CMK (cell line): ENCODE measurements at regions not wholly inside any gene's neighbourhood (a gene's known extent, or its start where the extent isn't known, plus 50 kb on each side); places are given as distances from the start of the nearest gene placed in this dataset.

Experiments used
- DNase-seq: peaks from one replicate; pipeline ENCODE4 v3.0.0-alpha.2; 2010; ENCODE audit warnings: low read depth

DNA sequence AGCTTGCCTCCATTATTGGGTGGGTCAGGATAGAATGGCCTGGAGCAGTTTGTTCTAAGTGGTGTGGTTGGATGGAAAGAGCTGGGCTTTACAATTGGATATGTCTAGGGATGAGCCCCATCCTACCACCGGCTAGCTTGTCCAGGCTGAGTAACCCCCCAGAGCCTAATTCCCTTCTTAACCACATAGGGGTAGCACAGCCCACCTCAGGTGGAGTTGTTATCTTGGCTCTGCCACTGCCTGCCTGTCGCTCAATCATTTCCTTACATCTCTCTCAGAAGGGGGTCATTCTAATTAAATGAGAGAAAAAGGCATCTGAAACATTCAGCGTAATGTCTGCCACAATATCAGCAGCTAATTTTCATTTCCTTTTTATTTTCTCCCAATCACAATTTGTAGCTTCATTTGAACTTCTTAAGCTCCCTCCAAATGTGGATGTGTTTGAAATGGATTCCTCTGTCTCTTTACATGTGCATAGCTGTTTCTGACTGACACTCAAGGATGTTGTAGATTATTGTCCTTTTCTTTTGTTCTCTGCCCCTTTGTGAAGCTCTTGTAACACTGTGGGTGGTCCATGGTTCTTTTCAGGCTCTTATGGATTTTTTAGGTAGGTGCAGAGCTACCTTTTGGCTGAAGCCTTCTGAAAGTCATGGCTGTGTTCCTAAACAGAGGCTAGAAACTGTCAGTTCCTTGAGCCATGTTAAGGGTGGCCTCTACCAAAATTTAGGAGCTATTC is 383.1 kb upstream of the KLF4 start:
- no peak for DNase-seq

DNA sequence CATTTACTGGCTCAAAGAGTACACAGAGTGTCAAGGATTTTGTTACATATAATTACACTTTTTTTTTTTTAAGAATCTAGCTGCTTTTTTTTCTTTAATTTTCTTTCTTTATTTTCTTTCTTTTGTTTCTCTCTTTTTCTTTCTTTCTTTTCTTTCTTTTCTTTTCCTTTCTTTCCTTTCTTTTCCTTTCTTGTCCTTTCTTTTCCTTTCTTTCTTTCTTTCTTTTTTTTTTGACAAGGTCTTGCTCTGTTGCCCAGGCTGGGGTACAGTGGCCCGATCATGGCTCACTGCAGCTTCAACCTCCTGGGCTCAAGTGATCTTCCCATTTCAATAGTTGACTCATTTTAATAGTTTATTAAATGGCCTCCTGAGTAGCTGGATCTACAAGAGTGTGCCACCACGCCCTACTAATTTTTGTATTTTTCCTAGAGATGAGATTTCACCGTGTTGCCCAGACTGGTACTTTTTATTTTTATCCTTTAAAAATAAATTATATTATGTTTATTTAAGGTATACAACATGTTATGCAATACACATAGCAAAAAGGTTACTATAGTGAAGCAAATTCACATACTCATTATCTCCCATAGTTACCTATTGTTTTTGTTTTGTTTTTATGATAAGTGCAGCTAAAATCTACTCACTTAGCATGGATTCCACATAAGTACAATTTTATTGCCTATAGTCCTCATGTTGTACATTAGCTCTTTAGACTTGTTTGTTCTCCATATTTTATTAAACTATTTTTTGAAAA is 381.5 kb upstream of the KLF4 start:
- no peak for DNase-seq

- DNase-seq = no peak
Measured at GRCh38 chr9:107870221-107870620, 380.7 kb upstream of the KLF4 start.

DNA sequence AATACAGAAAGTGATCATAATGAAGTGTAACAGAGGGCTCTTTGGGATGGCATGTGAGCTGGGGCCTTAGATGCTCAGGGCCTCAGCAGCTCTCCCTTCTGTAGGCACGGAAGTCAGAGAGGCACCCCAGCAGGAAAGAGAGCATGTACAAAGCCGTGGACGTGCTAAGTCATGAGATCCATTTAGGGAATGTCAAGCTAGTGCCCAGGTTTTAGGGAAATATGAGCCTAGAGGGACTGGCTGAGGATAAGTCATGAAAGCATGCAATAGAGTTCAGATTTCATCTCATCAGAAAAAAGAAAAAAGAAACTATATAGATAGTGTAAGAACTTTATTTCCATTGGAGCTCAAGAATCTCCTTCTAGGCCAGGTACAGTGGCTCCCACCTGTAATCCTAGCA is 379.5 kb upstream of the KLF4 start:
- no peak for DNase-seq

- no peak for DNase-seq
Measured at GRCh38 chr9:107868186-107868585, 378.6 kb upstream of the KLF4 start.

- DNase-seq = no peak
Measured at GRCh38 chr9:107867738-107868137, 378.2 kb upstream of the KLF4 start.

DNA sequence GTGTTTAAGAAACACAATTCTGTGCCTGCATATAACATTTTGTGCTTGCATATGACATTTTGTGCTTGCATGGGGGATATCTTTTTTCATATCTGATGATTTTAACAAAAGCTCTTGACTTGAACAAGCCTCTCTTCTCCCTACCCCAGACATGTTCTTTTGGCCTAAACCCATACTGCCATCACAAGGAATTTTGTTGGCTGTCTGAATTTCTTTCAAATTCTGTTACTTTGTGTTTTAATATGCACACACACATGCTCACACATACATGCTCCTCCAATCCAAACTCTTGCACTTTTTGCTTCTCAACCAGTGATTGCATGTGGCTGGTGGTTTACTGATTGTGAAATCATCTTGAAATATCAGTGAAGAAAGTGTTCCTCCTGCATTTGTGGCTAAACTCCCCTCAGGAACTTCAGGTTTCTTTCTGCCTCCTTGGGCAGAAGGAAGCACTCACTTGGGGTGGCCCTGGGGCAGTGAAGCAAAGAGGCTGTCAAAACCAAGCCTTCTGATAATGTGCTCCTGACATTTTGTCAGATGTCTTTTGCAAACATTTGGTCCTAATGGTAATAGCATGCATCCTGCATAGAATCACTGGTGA is 377.2 kb upstream of the KLF4 start:
- DNase-seq = no peak

DNA sequence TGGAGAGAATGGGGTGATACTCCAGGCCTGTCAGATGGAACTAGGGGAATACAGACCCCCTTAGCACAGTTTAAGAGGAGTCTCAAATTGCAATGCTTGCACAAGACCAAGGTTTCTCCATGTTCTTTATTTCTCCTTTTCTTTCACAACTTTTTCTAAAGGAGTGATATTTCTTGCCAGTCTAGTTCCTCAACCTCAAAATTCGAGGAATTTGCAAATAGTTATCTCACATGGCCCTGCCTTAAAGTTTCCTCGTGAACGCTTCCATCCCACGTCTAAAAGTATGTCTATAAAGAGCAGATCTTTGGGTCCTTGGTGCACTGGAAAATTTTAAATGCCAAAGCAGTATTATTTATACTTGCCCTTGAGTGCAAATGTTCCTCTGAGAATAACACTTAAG is 373.8 kb upstream of the KLF4 start:
- no peak for DNase-seq

DNA sequence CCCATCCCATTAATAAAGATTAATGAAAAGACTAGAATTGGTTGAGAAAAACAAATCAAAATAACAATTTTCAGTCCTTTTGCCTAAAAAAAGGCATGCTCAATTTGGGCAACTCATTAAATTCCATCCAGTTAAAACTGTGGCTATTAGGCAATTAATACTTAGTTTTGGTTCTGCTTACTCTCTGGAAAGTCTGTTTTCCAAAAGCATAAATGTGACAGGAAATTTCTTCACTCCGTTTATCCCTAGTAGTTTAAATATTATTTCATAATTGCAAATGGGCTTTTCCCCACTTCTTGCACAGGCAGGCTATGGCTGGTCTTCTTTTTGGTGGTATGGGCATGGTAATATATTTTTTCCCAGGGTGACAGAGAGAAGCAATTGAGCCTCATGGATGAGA is 373.3 kb upstream of the KLF4 start:
- no peak for DNase-seq

DNA sequence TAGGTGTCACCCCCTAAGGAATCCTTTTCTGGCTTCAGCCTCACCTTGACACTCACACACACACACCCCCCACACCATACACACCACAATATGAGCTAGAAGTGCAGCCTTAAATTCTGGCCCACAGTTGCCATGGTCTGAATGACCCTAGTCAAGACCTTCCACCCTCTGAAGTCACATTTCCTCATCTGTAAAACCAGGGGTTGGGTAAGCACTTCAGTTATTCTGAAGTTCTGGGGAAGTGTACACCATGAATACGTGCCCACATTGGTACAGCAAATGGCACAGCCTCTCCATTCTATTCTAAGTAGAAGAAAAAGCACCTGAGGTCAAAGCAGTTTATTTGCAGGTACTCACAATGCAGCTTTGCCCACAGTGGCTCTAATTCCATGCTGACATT is 372.8 kb upstream of the KLF4 start:
- no peak for DNase-seq

DNA sequence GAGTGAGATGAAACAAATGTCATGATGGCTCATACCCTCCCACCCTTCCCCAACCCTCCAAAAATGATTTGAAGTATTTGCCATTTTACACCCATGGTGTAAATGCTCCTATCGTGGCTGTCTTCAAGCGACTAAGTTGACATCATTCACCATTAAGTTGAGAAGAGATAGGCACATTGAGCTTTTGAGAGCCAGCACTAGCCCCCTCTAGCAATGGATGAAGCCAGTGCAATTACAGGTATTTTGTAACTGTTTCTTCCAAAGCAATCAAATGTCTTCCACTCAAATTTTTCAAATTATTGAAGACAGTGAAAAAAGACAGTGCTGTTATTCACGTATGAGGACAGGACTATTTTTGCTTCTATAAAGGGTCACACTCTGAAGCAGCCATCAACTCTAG is 371.5 kb upstream of the KLF4 start:
- no peak for DNase-seq

- no peak for DNase-seq
Measured at GRCh38 chr9:107858260-107858659, 368.7 kb upstream of the KLF4 start.

- DNase-seq = no peak
Measured at GRCh38 chr9:107856633-107857032, 367.1 kb upstream of the KLF4 start.

- no peak for DNase-seq
Measured at GRCh38 chr9:107855164-107855563, 365.6 kb upstream of the KLF4 start.

- no peak for DNase-seq
Measured at GRCh38 chr9:107853461-107853860, 363.9 kb upstream of the KLF4 start.

- DNase-seq = no peak
Measured at GRCh38 chr9:107852891-107853290, 363.3 kb upstream of the KLF4 start.

GRCh38 chr9:107850653-107851052 is 361.1 kb upstream of the KLF4 start:
- no peak for DNase-seq

DNA sequence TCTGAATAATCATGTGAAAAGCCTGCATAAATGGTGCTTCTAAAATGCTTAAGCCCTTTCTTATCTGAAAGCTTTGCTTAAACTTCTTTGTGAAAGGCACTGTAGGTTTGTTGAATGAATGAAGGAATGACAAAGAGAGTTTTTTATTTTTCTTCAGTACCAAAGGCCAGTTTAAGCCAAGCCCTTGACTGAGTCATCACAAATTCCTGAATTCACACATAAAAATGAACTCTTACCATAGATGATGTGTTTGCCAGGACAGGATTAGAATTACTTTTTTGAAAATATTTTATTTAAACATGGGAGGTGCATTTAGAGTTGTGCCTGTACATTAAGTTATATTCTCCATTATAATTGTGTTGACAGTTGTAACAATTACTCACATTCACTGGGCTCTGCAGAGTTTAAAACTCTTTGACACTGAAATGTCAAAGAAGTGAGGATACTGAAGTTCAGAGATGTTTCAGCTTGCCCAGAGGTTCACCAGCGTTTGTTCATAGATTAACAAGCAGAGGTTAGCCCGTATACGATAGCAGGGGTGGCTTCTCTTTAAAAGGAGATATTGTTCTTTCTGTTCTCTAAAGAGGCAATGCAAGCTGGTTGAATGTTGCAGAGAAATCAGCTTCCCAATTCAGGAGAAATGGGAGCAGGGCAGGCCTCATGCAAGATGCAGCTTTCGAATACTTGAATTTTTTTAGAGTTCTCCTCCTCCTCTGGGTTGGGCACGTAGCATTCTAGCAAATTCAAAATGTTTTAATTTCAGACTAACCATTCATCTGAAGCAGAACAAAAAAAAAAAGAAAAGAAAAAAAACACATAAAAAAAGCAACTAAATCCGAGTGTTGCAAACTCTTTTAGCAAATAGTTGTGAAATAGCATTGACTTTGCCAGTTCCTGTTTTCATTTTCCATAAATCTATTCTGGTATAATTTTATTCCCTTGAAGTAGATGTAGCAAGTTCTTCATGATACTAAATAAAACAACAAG is 358.7 kb upstream of the KLF4 start:
- no peak for DNase-seq

- no peak for DNase-seq
Measured at GRCh38 chr9:107842530-107842929, 353.0 kb upstream of the KLF4 start.

DNA sequence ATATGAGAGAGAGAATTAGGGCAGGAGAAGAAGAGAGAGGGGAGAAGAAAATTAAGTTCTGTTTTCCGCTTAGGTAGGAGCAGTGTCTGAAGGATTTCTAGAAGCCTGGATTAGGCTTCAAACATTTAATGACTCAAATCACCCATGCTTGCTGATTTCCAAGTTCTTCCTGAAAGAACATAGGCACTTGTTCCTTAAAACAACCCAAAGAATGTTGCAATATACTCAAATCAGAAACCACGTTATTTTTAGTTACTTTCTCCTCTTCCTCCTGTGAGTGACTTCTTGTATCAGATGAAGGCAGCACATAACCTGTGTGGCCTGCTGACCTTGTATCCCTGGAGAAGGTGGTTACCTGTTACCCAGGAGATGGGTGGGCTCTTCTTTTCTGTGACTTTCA is 351.5 kb upstream of the KLF4 start:
- no peak for DNase-seq

- DNase-seq = no peak
Measured at GRCh38 chr9:107839371-107839770, 349.8 kb upstream of the KLF4 start.

DNA sequence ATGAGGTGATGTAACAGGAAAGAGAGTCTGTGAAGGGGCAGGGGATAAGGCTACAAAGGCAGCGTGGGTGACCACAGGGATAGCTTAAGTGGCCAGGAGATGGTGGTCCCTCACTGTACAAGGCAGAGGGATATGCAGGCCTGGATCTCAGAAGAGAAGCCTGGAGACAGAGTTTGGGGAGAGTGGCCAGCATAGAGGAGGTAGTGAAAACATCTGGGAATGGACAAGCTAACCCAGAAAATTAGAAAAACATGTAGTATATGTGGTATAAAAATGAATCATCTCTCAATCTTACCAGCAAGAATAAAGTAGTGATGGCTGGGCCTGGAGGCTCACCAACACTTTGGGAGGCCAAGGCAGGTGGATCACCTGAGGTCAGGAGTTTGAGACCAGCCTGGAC is 349.2 kb upstream of the KLF4 start:
- DNase-seq = no peak
